ENCODE measurements at regions not wholly inside any gene's neighbourhood (a gene's known extent, or its start where the extent isn't known, plus 50 kb on each side); places are given as distances from the start of the nearest gene placed in this dataset.

DNA sequence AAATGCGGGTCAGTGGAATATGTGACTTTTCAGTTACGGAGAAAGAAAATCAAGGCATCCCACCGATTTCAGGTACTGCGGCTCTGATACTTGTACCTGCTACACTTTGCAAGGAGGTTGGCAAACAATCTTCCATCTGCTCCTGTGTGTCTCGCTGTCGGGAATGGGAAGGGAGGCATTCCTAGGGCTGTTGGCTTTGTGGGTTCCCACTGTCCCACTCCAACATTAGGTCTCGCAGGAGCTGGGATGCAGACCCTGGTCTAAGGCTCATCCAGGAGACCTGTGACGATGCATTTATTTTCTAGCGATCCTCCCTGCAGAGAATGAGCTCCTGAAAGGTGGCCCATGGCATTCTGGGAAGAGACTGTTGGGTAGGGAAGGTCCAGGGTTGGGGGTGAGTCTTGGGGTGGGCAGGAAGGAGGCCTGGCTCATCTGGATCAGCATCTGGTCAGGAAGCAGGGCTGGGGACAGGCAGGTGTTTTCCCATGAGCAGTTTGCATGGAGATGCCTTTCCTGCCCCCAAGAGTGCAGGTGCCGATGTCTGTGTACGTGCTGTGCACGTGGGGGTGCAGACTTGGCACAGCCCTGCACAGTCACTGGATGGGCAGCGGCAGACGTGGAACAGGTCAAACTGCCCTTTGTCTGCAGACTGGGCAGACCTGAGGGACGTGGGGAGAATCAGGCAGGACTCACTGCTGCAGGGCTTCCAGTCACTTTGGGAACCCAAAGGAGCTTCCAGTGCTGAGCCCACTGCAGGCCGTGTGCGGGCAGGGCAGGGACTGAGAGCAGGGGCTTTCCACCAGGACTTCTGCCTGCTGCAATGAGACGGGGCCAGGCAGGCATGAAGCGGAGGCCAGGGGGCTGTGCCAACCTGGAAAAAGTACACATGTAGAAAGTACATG, 152.4 kb downstream of the TEX29 start:
- no peak for DNase-seq (ENCODE audit: low read depth in 3 of 3, low spot score in 2 of 3)

DNA sequence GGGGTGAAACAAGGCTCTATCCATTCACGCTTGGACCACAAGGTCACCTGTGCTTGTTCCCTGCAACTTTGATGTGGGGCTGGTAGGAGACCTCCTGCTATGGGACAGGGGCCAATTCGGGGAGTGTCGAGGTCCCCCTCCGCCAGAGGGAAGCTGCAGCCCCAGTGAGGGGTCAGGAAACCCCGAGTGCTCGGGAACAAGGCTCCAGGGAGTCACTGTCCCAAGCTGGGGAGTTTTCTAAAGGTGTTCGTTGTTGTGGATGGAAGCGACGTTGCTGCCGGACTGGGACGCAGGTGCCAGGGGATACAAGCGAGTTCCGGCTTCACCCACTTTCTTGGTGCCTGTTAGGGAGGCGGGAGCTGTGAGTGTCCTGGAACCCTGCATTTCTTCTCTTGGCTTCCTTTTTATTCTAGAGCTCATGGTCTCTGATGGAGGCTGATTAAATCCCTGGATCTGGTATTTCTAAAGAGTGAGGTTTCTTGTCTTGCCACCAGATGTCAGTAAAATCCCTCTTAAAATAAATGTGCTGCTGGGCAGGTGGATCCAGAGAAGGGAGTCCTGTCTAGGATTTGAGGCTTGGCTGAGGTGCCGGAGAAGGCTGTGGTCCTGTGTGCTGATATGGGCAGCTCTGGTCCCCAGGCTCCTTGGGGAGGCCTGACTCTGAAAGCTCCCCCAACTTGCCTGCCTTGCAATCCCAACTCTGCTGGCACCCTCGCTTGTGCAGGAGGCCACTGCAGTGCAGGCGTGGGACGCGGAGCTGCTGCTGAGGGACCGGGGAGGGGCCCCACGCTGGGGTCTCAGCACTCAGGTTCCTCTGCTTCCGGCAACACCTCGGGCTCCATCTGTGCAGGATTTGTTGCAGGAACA, 153.9 kb downstream of the TEX29 start:
- peak; percentile 30 to 38 (median 31) for DNase-seq (ENCODE audit: low read depth in 3 of 3, low spot score in 2 of 3)

DNA sequence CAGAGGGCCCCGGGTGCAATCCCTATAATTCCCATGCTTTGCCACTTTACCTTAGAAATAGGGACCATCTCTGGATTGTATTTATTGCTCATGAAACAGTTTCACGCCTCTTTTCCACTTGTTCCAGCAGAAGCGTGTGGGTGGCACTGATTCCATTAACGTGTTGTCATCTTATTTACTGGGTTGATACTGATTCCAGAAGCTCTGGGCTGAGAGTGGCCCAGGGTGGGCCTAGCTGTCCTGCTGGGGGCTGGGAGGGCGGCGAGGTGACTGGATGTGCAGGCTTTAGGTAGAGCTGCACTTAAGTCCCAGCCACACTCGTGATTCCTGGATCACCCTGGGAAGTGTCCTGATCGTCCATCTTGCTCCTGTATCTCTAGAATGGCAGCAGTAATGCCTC, 155.0 kb downstream of the TEX29 start:
- no peak for DNase-seq (ENCODE audit: low read depth in 3 of 3, low spot score in 2 of 3)

DNA sequence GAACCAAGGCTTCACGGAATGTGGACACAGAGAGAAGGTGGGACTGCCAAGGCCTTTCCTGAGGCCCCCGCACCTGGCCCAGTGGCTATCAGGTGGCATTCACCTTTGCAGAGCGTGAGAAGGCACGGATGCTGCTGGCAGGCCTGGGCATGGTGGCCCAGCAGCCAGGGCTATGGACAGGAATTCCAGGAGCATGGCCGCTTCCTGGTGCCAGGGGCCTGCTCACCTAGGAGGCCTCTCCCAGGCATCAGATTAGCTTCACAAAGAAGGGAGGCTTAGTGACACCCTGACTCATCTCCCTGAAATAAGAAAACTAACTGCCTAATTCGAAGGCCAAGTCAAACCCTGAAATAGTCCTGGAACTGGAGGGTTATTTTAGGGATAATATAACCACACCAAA, 155.8 kb downstream of the TEX29 start:
- DNase-seq (ENCODE audit: low read depth in 3 of 3, low spot score in 2 of 3): no peak

DNA sequence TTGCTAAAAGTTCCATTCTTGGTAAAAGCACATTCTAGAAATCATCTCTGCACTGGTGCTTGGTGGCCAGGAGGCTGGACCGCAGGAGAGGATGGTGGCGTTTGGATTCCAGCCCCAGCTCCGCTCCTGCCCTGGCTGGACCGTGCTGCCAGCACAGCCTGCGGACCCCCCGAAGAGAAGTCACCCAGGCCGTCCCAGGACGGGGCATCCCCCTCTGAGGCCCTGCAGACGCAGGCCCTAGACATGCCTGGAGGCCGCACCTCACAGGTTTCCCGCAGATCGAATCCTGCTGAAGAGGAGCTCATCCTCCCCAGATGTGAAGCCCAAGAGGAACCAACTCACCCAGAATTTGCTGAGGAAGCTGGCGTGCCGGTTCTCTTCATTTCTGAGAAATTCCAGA, 159.0 kb downstream of the TEX29 start:
- no peak for DNase-seq (ENCODE audit: low read depth in 3 of 3, low spot score in 2 of 3)

DNA sequence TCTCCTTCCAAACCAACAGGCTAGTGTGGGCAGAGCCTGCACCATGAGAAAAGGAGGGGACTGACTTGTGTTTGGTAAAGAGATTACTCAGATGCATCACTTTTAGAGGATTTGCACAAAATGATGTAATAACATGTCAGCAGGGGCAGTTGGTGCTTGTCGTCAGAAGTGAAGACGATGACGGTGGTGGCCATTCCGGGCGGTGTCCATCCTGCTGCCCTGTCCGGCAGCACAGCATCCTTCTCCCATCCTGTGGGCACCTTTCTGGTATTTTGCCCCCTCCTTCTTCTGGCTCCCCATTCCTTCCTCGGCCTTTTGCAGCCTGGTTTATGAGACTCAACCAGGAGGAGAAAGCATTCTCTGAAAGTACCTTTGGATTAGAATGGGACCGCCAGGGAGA, 160.1 kb downstream of the TEX29 start:
- DNase-seq (ENCODE audit: low read depth in 3 of 3, low spot score in 2 of 3): no peak

DNA sequence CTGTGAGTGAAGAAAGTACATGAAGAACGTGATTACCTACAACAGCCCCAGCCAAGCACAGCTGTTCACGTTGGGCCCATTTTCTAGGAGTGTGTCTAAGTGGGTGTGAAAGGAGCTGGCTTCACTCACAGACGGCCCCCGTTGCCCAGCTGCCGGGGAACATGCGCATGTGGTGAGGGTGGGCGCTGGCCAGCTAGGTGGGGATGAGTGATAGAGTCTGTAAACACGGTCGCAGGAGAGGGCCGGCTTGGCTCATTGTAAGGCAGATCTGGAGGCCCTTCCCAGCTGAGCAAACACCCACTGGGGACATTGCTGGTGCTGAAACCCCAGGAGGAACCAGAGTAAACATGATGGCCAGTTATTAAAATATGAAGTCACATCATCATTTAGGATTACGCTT, 160.5 kb downstream of the TEX29 start:
- DNase-seq (ENCODE audit: low read depth in 3 of 3, low spot score in 2 of 3): no peak

DNA sequence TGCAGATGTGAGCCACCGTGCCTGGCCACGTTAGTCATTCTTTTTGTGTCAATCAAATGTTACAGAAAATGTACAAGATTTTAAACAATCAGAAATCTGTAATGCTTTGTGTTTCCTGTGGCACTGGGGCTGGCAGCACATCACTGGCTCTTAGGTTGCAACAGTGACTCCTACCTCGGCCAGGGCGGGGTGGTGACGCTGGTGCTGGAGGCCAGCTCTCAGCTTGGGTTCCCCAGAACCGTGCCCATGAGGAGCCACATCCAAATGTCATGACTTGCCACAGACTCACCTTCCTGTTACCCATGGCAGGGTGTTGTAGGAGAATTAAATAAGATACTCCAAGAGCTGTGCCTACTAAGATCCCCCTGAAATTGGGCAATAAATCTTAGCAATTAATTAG, 161.7 kb downstream of the TEX29 start:
- no peak for DNase-seq (ENCODE audit: low read depth in 3 of 3, low spot score in 2 of 3)

DNA sequence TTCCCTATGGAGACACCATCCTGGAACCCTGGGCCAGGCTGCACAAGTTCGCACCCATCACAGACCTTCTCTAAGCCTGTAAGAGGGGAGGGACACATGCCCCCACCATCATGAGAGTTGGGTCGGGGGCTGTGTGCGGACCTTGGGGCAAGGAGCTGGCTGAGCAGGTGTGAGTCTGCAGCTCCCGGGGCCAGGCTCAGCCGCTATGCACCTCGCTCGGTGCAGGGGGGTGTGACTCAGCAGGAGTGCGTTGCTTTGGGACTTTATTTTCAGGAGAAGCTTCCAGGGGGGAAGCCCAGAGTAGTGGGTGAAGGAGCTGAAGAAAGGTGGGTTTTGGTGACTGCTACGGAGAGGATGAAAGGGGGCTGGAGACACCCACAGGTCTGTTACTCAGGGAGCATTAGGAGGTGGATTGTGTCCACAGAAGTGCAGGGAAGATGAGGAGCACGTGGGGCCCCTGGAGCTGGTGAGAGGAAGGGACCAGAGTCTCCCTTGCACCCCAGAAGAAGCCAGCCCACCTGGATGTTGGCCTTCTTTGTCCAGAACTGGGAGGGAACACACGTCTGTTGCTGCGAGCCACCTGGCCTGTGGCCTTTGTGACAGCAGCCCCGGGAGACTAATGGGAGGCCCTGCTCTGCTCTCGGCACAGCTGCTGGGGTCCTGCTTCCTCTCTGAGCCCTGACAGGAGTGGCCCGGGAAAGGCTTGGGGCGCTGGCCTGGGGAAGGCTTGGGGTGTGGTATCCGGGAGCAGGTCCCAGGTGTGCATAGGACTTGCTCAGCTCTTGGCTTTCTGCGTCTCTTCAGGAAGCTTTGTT, 162.6 kb downstream of the TEX29 start:
- DNase-seq (ENCODE audit: low read depth in 3 of 3, low spot score in 2 of 3): no peak

DNA sequence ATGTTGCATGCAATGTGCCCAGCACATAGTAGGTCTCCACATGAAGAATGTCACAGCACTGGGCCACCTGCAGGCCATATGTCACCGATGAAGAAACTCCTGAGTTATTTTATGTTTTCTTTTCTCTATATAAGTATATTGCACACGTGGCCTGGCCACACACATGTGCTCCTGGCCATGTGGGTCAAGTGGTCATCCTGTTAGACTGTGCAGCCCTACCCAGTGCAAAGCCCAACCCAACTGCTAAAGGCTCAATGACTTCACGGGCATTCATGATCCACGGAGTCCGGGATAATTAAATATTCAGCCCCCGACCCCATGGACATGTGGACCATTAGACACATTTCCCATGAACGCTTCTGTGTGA, 163.2 kb downstream of the TEX29 start:
- no peak for DNase-seq (ENCODE audit: low read depth in 3 of 3, low spot score in 2 of 3)

DNA sequence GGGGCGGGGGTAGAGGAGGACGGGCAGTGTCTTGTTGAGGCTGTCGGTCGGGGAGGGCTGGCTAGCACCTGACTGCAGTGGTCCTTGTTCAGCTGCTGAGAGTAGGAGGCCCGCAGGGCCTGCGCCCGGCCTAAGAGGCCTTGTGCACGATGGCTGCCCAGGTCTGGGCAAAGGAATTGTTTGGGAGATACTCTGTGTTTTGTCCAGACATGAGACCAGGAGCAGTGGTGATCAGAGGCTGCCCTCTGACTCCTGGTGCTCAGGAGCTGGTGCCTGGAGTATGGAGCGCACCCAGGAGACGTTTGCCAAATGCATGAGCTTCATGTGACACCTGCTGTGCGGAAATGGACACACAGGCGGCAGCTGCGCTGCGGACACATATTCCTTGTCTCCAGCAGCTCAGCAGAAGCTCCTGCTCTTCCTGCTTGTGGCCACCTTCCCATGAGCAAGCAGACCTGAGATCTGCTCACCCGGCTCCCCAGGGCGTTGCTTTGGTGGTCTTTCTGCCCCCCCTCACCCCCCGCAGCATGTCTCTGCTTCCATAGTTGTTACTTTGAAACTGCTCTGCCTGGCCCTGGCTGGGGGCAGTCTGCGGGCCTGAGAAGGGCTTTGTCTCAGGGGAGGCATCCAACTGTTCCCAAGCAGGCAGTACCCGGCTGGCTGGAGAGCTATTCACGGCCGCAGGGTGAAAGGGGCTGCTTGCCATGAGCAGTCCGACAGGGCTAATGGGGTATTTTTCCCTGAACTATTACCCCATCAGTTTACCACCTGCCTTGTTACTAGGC, 163.9 kb downstream of the TEX29 start:
- no peak for DNase-seq (ENCODE audit: low read depth in 3 of 3, low spot score in 2 of 3)

DNA sequence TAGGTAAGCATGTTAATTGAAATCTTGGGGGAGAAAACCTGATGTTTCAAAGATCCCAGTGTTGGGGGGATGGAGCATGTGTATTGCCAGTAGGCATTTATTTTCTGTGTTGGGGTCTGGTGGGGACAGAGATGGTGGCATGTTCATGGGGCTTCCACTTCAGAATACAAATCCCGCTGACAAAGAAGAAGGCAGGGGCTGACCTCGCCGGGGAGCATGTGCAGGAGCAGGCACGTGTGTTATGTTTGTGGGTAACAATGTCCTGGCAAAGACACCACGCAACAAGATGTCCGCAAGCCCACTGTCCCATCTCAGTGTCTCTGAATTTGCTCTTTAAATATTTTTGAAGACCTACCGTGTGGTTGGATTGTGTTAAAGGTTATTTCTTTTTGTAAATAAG, 164.5 kb downstream of the TEX29 start:
- no peak for DNase-seq (ENCODE audit: low read depth in 3 of 3, low spot score in 2 of 3)

DNA sequence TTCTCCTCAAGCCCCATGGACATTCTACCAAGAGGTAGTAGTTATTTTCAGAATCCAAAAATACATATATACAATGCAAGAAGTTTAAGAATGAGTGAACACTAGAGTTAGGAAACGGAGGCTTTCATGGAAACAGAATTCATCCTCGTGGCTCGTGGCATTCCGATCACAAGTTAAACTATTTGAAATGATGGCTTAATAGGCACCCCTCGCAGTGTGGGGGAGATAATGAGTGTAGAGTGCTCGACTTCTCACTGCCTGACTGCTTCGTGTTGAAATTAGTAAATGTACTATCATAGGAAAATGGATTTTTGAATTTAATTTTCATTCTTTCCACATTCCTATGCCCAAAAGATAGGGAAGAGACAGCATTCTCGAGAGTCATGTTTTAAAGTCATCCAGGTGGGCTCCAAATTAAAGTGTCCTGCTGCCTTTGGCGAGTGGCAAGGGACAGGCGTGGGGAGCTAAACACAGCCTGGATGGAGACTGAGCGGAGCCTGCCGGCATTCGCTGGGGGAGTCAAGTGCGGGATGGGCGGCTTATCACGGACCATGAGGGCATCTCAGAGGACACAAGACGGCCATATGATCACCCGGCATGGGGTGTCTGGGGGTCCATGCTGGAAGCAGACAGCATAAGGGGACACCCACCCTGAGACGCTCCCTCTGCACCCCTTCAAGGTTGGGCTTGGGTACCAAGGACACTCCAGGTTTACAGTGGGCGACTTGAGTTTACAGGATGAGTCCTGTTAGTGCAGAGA, 165.2 kb downstream of the TEX29 start:
- no peak for DNase-seq (ENCODE audit: low read depth in 3 of 3, low spot score in 2 of 3)

DNA sequence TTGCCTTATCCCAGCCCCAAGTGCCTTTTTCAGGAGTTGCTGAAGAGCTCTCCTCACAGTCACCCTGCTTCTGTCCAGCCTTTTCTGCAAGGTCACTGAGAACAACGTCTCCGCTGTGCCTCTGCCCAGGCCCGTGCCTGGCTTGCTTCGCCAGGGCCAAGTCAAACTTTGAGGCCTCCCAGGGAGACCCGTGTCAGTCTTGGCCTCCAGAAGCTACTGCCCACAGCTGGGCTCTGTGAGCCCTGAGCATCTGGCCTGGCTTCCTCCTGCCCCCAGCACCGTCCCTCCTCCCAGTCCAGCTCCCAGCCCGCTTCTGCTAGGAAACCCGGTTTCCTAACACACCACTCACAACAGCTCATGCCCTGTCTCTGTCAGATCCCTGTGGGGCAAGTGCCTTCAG, 165.9 kb downstream of the TEX29 start:
- DNase-seq (ENCODE audit: low read depth in 3 of 3, low spot score in 2 of 3): no peak

DNA sequence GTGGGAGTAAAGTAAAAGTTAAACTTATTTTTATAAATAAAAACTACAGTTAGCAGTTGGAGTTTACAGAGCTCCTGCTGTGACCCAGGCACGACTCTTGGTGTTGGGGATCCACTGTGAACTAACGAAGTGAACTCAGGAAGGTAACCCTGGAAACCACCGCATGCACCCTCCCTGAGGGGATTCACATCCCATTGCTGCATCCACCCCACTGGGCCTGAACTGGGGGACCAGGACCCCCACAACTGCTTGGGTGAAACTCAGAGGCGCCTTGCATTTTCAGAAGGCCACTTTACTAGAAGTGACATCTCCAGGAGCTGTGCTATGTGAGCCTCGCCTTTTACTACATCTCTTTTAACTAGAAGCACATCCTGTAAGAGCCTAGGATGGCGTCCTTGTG, 166.4 kb downstream of the TEX29 start:
- DNase-seq (ENCODE audit: low read depth in 3 of 3, low spot score in 2 of 3): no peak

DNA sequence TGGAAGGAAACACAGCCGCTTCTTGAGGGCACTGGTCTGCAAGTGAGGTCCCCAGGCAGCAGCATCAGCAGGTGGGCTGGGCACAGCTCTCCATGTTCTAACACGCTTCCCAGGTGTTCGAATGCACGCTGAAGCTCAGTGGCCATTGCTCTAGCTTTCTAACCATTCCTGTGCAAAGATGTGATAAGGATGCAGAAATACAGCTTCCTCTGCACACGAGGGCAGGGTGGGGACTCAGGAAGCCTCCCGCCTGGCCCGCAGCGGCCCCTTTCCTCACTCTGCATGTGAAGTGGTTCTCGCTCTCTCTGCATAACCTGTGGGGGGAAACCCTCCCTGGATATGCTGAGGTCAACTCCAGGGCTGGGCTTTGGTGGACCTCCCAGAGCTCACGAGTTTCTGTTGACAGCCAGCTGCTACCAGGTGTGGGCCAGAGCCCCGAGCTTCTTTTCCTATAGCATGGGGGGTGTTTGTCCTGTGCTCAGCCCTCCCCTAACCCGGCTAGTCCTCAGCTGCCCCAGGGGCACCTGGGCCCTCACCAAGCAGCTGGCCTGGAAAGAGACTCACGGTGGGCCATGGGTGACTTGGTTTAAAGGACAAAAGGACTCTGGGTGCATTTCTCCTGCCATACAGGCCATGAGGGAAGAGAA, 168.2 kb downstream of the TEX29 start:
- no peak for DNase-seq (ENCODE audit: low read depth in 3 of 3, low spot score in 2 of 3)

DNA sequence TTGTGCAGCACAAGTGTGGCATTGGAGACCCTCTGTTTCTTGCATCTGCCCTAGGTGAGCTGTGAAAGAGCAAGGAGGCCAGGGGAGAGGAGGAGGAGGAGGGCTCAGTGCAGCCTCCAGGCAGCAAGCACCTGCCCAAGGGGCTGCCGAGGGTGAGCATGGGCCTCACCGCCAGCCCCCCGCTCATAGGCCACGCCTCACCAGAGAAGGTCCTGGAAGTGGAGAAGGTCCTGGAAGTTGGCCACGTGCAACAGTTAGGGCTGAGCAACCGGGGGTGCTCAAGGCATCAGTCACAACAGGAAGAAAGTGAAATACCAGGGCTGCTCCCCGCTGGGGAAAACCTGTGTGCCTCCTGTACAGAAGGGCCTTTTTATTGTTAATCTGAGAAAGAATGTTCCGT, 168.9 kb downstream of the TEX29 start:
- DNase-seq (ENCODE audit: low read depth in 3 of 3, low spot score in 2 of 3): no peak

DNA sequence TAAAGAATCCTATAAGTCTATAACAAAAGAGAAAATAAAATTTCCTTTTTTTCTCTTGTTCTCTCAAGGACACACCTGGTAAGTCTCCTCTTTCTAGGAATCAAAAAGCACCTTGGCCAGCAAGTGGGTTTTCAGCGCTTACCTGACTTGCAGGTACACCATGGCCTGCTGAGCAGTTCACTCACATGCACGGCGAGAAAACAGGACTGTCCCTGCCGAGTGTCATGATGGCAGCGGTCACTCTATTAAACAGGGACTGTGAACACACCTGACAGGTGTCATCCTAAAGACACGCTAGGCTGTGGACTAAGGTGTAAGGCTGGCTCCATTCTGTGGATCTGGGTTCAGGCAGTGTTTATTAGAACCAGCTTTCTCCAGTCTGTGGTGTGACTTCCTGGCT, 170.2 kb downstream of the TEX29 start:
- no peak for DNase-seq (ENCODE audit: low read depth in 3 of 3, low spot score in 2 of 3)

DNA sequence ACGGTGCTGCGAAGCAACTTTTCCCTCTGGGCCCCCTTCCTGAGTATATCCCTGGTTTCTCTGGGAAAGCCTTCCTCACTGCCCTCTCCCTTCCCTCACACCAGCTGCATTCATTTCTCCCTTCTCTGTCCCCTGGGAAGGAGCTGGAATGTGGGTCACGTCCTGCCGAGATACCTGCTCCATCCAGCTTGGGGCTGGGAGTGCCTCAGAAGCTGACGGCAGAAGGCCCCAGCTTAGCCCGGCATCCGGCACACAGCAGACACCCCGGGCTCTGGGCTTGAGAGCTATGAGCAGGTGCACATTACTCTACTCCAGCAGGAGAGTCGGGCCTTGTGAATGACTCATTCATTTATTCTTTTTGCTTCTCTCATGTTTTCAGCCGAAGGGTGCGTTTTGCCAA, 170.6 kb downstream of the TEX29 start:
- DNase-seq (ENCODE audit: low read depth in 3 of 3, low spot score in 2 of 3): no peak
